Stomach (tissue), 4 donors: ENCODE measurements at regions not wholly inside any gene's neighbourhood (a gene's known extent, or its start where the extent isn't known, plus 50 kb on each side); places are given as distances from the start of the nearest gene placed in this dataset.

ENCODE experiments used
- POLR2A ChIP-seq, 4 donors: fragments of 450-650 bp; IDR thresholded peaks; one replicate each; pipeline ENCODE4 v1.6.1; 2016; ENCODE audit warnings: antibody characterized with exemption in 4 of 4, control low read depth in 2 of 4, mild to moderate bottlenecking in 1 of 4, moderate library complexity in 1 of 4
- POLR2AphosphoS5 ChIP-seq, 3 donors: sonication (generic); formaldehyde crosslinking; IDR thresholded peaks; one replicate each; pipeline ENCODE4 v1.6.1; 2016; ENCODE audit warnings: antibody characterized with exemption in 3 of 3
- TF ChIP-seq, protein P1 (sequence below), 7 experiments: fragments of 450-650 bp in 4 of 7; fragments of 200-600 bp in 3 of 7; sonication (generic) in 3 of 7; IDR thresholded peaks; one replicate each; pipeline ENCODE4 v1.5.1; 2016 to 2019; ENCODE audit warnings: antibody characterized with exemption in 7 of 7, control low read depth in 2 of 7, mild to moderate bottlenecking in 1 of 7

DNA sequence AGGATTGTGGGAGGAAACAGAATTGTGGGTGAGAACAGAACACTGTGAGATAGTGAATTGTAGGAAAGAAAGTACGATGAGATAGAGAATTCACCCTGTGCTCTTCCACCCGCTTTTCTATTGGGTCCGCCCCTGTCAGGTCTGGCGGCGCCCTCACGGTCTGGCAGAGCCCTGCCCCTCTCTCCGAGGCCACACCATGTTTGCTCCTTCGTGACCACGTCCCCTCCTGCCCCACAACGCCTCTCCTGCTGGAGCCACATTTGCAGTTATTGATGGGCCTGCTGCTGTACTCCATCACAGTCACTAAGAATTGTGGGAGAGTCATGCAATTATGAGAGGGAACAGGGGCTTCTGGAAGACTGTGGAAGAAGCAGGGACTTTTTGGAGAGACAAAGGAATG lies 473.1 kb downstream of the KLF12 start:
- TF ChIP-seq, protein P1, sequence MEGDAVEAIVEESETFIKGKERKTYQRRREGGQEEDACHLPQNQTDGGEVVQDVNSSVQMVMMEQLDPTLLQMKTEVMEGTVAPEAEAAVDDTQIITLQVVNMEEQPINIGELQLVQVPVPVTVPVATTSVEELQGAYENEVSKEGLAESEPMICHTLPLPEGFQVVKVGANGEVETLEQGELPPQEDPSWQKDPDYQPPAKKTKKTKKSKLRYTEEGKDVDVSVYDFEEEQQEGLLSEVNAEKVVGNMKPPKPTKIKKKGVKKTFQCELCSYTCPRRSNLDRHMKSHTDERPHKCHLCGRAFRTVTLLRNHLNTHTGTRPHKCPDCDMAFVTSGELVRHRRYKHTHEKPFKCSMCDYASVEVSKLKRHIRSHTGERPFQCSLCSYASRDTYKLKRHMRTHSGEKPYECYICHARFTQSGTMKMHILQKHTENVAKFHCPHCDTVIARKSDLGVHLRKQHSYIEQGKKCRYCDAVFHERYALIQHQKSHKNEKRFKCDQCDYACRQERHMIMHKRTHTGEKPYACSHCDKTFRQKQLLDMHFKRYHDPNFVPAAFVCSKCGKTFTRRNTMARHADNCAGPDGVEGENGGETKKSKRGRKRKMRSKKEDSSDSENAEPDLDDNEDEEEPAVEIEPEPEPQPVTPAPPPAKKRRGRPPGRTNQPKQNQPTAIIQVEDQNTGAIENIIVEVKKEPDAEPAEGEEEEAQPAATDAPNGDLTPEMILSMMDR (IDR thresholded peaks at IDR 0.05) = no peak
- TF ChIP-seq POLR2A (IDR thresholded peaks at IDR 0.05) = no peak
- no peak for TF ChIP-seq POLR2AphosphoS5 (IDR thresholded peaks at IDR 0.05)
